Mesodermal cell (in vitro differentiated cells): ENCODE measurements at regions not wholly inside any gene's neighbourhood (a gene's known extent, or its start where the extent isn't known, plus 50 kb on each side); places are given as distances from the start of the nearest gene placed in this dataset.
"Not testable (repeated sequence)": the region's sequence is repeated elsewhere in the genome, so short reads cannot be mapped to it uniquely, and the experiment has no call there.

ENCODE experiments used
- H3K27ac ChIP-seq: 2 replicates; pipeline ENCODE4 v1.7.0; 2013; ENCODE audit warnings: mild to moderate bottlenecking, low read depth, low read length, moderate library complexity; ENCODE audit not compliant: severe bottlenecking
- H3K36me3 ChIP-seq: 2 replicates; pipeline ENCODE4 v1.7.1; 2013; ENCODE audit warnings: mild to moderate bottlenecking, low read length, moderate library complexity; ENCODE audit not compliant: control insufficient read depth, insufficient read depth
- H3K4me1 ChIP-seq: one replicate; pipeline ENCODE4 v1.7.1; 2013; ENCODE audit warnings: mild to moderate bottlenecking, low read length; ENCODE audit not compliant: insufficient read depth, control insufficient read depth, poor library complexity, severe bottlenecking
- H3K4me3 ChIP-seq: 2 replicates; pipeline ENCODE4 v1.7.0; 2013; ENCODE audit warnings: low read length, control low read depth, mild to moderate bottlenecking; ENCODE audit not compliant: insufficient read depth, poor library complexity, severe bottlenecking; ENCODE audit errors: extremely low read depth
- H3K9me3 ChIP-seq: 2 replicates; pipeline ENCODE4 v1.7.1; 2013; ENCODE audit warnings: mild to moderate bottlenecking, low read length, moderate library complexity; ENCODE audit not compliant: control insufficient read depth
- WGBS, 2 experiments: methylation state at CpG; one replicate each; pipeline ENCODE4 v1.1.5; 2013; ENCODE audit warnings: missing lambda C conversion rate in 2 of 2; ENCODE audit not compliant: insufficient coverage in 2 of 2; 5-methylcytosine and 5-hydroxymethylcytosine counted together

GRCh38 chr10:100642295-100642994 is 102.9 kb upstream of the PAX2 start:
- Histone ChIP-seq H3K4me3 (no peak overlapping the region), H3K36me3 (no peaks in the 10 kb centered on the region), H3K27ac (no peak overlapping the region), H3K9me3 (no peaks in the 10 kb centered on the region), H3K4me1 (peaks cover 8% of the 10 kb centered on the region)
- WGBS, 2 experiments: 8 to 10% methylated on average over 8 to 9 of the region's 9 CpGs

GRCh38 chr10:100645091-100645490 is 100.3 kb upstream of the PAX2 start:
- H3K36me3 ChIP-seq: no peaks in the 10 kb centered on the region
- H3K9me3 ChIP-seq: no peaks in the 10 kb centered on the region
- H3K4me1 ChIP-seq: no peaks in the 10 kb centered on the region
- 61 to 63% methylated on average over 5 of the region's 5 CpGs for WGBS, 2 experiments
- no peak overlapping the region for H3K27ac ChIP-seq
- no peak overlapping the region for H3K4me3 ChIP-seq

- no peaks in the 10 kb centered on the region for H3K4me1 ChIP-seq
- WGBS, 2 experiments: 47 to 51% methylated on average over 5 to 7 of the region's 12 CpGs
- no peak overlapping the region for H3K4me3 ChIP-seq
- no peaks in the 10 kb centered on the region for H3K36me3 ChIP-seq
- H3K9me3 ChIP-seq: no peaks in the 10 kb centered on the region
- H3K27ac ChIP-seq: no peak overlapping the region
Measured at GRCh38 chr10:100645613-100646392, 99.6 kb upstream of the PAX2 start.

GRCh38 chr10:100647928-100648327 is 97.5 kb upstream of the PAX2 start:
- H3K4me1 ChIP-seq: peaks cover 2% of the 10 kb centered on the region
- H3K9me3 ChIP-seq: no peaks in the 10 kb centered on the region
- WGBS, 2 experiments: 89 to 100% methylated on average over 1 to 2 of the region's 2 CpGs
- H3K4me3 ChIP-seq: no peak overlapping the region
- H3K36me3 ChIP-seq: no peaks in the 10 kb centered on the region
- no peak overlapping the region for H3K27ac ChIP-seq

GRCh38 chr10:100650693-100651092 is 94.7 kb upstream of the PAX2 start:
- no peaks in the 10 kb centered on the region for H3K9me3 ChIP-seq
- H3K36me3 ChIP-seq: no peaks in the 10 kb centered on the region
- H3K4me3 ChIP-seq: no peak overlapping the region
- H3K27ac ChIP-seq: no peak overlapping the region
- WGBS, 2 experiments: 94 to 98% methylated on average over 4 to 6 of the region's 7 CpGs
- peaks cover 11% of the 10 kb centered on the region for H3K4me1 ChIP-seq

- H3K4me1 ChIP-seq: peaks cover 11% of the 10 kb centered on the region
- 73 to 74% methylated on average over 2 to 3 of the region's 3 CpGs for WGBS, 2 experiments
- not testable (repeated sequence) for H3K9me3 ChIP-seq, H3K27ac ChIP-seq, H3K36me3 ChIP-seq, H3K4me3 ChIP-seq
Measured at GRCh38 chr10:100651099-100651498, 94.3 kb upstream of the PAX2 start.

- H3K4me3 ChIP-seq: no peak overlapping the region
- H3K4me1 ChIP-seq: peaks cover 11% of the 10 kb centered on the region
- H3K27ac ChIP-seq: no peak overlapping the region
- WGBS, 2 experiments: 100% methylated on average over 2 of the region's 6 CpGs; no CpG with 5 or more reads in 1 of the 2 experiments
- no peaks in the 10 kb centered on the region for H3K36me3 ChIP-seq
- H3K9me3 ChIP-seq: no peaks in the 10 kb centered on the region
Measured at GRCh38 chr10:100651916-100652315, 93.5 kb upstream of the PAX2 start.

GRCh38 chr10:100652406-100653135 is 92.8 kb upstream of the PAX2 start:
- whole genome bisulfite sequencing, 2 experiments: 82 to 87% methylated on average over 5 to 7 of the region's 7 CpGs
- H3K27ac ChIP-seq: no peak overlapping the region
- H3K4me1 ChIP-seq: peaks cover 11% of the 10 kb centered on the region
- H3K36me3 ChIP-seq: no peaks in the 10 kb centered on the region
- H3K4me3 ChIP-seq: no peak overlapping the region
- no peaks in the 10 kb centered on the region for H3K9me3 ChIP-seq

GRCh38 chr10:100653238-100653956 is 92.0 kb upstream of the PAX2 start:
- 27 to 44% methylated on average over 5 to 9 of the region's 9 CpGs for WGBS, 2 experiments
- Histone ChIP-seq H3K27ac (peak overlapping the region; percentile 69), H3K4me3 (peak overlapping the region; percentile 36), H3K36me3 (no peaks in the 10 kb centered on the region), H3K9me3 (no peaks in the 10 kb centered on the region), H3K4me1 (peaks cover 11% of the 10 kb centered on the region)
